ENCODE measurements at regions not wholly inside any gene's neighbourhood (a gene's known extent, or its start where the extent isn't known, plus 50 kb on each side); places are given as distances from the start of the nearest gene placed in this dataset.
A peak's percentile ranks its signal among the peaks of the same experiment; 100 is the strongest.

DNA sequence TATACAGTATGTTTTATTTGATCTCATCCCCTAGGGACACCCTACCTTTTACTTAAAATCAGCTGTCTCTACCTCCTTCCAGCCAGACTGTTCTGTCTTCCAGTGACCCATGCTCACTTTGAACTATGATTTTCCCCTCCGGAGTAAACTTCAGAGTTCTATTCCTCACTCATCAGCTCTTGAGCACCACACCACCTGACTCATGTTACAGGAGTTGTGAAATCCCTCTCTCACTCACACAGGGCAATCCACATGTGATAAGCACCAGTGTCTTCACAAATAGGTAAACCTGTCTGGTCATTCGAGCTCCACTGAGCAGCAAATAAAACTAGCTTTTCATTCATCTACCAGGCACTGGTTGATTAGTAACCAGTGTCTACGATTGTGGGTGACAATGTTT, 177.3 kb upstream of the BMP4 start:
- H2BK5ac ChIP-seq (ENCODE audit: low read length), result no peak overlapping the region
- no peak overlapping the region for H3K4me3 ChIP-seq (ENCODE audit: low read length)
- H3K27ac ChIP-seq (ENCODE audit: low read depth, low read length), result no peak overlapping the region
- no peak overlapping the region for H3K9ac ChIP-seq (ENCODE audit: low read length)
- WGBS (ENCODE audit: extremely low coverage, insufficient coverage, low lambda C conversion rate), result no CpG with 5 or more reads among the region's 3 CpGs
- H3K23ac ChIP-seq (ENCODE audit: low read length), result no peak overlapping the region
- H3K4ac ChIP-seq (ENCODE audit: low read depth, low read length), result no peak overlapping the region
- H3K79me2 ChIP-seq (ENCODE audit: control insufficient read depth, insufficient read depth, low read length), result no peaks in the 10 kb centered on the region
- no peak overlapping the region for H3K56ac ChIP-seq (ENCODE audit: low read length)
- no peaks in the 10 kb centered on the region for H3K36me3 ChIP-seq (ENCODE audit: control insufficient read depth, insufficient read depth, low read length)
- H3K79me1 ChIP-seq (ENCODE audit: low read length), result no peaks in the 10 kb centered on the region
- no peak overlapping the region for H3K18ac ChIP-seq (ENCODE audit: low read length)
- H4K5ac ChIP-seq (ENCODE audit: low read length), result no peak overlapping the region
- H2BK120ac ChIP-seq (ENCODE audit: low read depth, low read length), result no peak overlapping the region
- H3K4me1 ChIP-seq (ENCODE audit: control insufficient read depth, low read depth, low read length), result peaks cover 2% of the 10 kb centered on the region
- H2AK5ac ChIP-seq (ENCODE audit: low read length), result no peak overlapping the region
- peak; percentile 83 for DNase-seq
- no peaks in the 10 kb centered on the region for H3K27me3 ChIP-seq (ENCODE audit: insufficient read depth, low read length, poor library complexity)
- H3K4me2 ChIP-seq (ENCODE audit: low read length), result no peak overlapping the region
- H2BK15ac ChIP-seq (replicated peaks; ENCODE audit: low read depth), result no peak overlapping the region
- H4K8ac ChIP-seq (ENCODE audit: low read depth, low read length), result no peak overlapping the region

DNA sequence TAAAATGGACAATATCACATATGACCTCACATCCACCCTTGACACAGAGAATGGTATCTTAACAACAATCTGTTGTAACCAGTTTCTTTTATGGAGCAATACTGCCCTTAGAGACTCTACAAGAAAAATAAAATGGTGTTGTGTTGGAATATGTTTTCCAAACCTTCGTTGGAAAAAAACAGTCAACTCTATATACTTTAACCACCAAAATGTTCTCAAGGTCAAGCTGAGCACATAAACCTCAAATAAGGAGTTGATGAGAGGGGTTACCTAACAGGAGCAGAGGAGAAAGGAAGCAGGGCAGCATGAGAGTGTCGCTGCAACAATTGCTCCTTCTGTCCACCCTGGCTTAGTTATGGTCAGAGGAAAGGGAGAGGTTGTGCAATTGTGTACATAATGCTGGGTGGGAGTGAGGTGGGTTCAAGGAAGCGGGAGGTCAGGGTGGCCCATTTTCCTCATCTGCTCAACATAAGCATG, 179.2 kb upstream of the BMP4 start:
- no peak overlapping the region for H2BK5ac ChIP-seq (ENCODE audit: low read length)
- H3K27ac ChIP-seq (ENCODE audit: low read depth, low read length), result no peak overlapping the region
- no peak overlapping the region for H3K4ac ChIP-seq (ENCODE audit: low read depth, low read length)
- no peak overlapping the region for H3K4me2 ChIP-seq (ENCODE audit: low read length)
- no peak overlapping the region for H3K4me3 ChIP-seq (ENCODE audit: low read length)
- H4K8ac ChIP-seq (ENCODE audit: low read depth, low read length), result no peak overlapping the region
- no peak overlapping the region for H3K56ac ChIP-seq (ENCODE audit: low read length)
- DNase-seq, result no peak
- no peaks in the 10 kb centered on the region for H3K36me3 ChIP-seq (ENCODE audit: control insufficient read depth, insufficient read depth, low read length)
- no peak overlapping the region for H2AK5ac ChIP-seq (ENCODE audit: low read length)
- WGBS (ENCODE audit: extremely low coverage, insufficient coverage, low lambda C conversion rate), result no CpG with 5 or more reads among the region's 3 CpGs
- H3K79me1 ChIP-seq (ENCODE audit: low read length), result no peaks in the 10 kb centered on the region
- H3K9ac ChIP-seq (ENCODE audit: low read length), result no peak overlapping the region
- H3K79me2 ChIP-seq (ENCODE audit: control insufficient read depth, insufficient read depth, low read length), result no peaks in the 10 kb centered on the region
- H2BK120ac ChIP-seq (ENCODE audit: low read depth, low read length), result no peak overlapping the region
- H3K4me1 ChIP-seq (ENCODE audit: control insufficient read depth, low read depth, low read length), result peaks cover 2% of the 10 kb centered on the region
- no peak overlapping the region for H2BK15ac ChIP-seq (replicated peaks; ENCODE audit: low read depth)
- no peaks in the 10 kb centered on the region for H3K27me3 ChIP-seq (ENCODE audit: insufficient read depth, low read length, poor library complexity)
- no peak overlapping the region for H3K23ac ChIP-seq (ENCODE audit: low read length)
- no peak overlapping the region for H3K18ac ChIP-seq (ENCODE audit: low read length)
- H4K5ac ChIP-seq (ENCODE audit: low read length), result no peak overlapping the region

DNA sequence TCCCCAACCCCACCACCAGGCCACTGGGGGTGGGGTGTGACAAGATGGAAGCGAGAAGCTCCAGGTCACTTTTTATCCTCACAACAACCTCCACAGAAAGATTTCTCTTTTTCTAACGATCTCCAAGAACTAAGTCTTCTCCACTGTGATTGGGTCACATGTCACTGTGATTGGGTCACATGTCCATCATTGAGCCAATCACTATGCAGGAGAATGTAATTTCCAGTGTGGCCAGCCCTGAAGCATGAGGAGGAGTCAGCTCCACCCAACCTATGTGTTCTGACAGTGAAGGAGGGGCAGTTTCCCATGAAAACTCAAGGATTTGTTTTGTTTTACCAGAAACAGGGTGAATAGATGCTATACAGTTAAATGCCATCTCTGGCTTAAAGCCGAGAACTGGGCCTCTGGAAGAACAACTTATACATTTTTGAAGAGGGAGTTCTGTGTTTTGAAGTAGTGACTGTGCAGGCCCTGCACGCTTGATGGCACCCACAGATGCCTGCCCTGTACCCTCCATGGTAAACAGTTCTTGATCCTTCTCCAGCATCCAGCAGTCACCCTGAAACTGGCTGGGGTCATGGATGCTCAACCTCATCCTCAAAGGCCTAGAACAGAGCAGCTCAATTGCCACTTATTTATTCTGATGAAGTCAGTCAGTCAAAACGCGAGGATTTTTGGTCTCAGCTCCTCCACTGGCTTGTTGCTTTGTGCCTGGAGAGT, 180.4 kb upstream of the BMP4 start:
- Histone ChIP-seq H3K4me3 (ENCODE audit: low read length) (no peak overlapping the region), H2BK120ac (ENCODE audit: low read depth, low read length) (no peak overlapping the region), H3K4me1 (ENCODE audit: control insufficient read depth, low read depth, low read length) (peaks cover 2% of the 10 kb centered on the region), H3K4me2 (ENCODE audit: low read length) (no peak overlapping the region), H3K27me3 (ENCODE audit: insufficient read depth, low read length, poor library complexity) (no peaks in the 10 kb centered on the region), H3K18ac (ENCODE audit: low read length) (no peak overlapping the region), H3K9ac (ENCODE audit: low read length) (no peak overlapping the region), H3K23ac (ENCODE audit: low read length) (no peak overlapping the region), H3K56ac (ENCODE audit: low read length) (no peak overlapping the region), H4K8ac (ENCODE audit: low read depth, low read length) (no peak overlapping the region), H3K79me1 (ENCODE audit: low read length) (no peaks in the 10 kb centered on the region), H3K36me3 (ENCODE audit: control insufficient read depth, insufficient read depth, low read length) (no peaks in the 10 kb centered on the region), H3K27ac (ENCODE audit: low read depth, low read length) (no peak overlapping the region), H4K5ac (ENCODE audit: low read length) (no peak overlapping the region), H2AK5ac (ENCODE audit: low read length) (no peak overlapping the region), H2BK5ac (ENCODE audit: low read length) (no peak overlapping the region), H2BK15ac (replicated peaks; ENCODE audit: low read depth) (no peak overlapping the region), H3K4ac (ENCODE audit: low read depth, low read length) (no peak overlapping the region), H3K79me2 (ENCODE audit: control insufficient read depth, insufficient read depth, low read length) (no peaks in the 10 kb centered on the region)
- no CpG with 5 or more reads among the region's 6 CpGs for WGBS (ENCODE audit: extremely low coverage, insufficient coverage, low lambda C conversion rate)
- DNase-seq, result no peak

DNA sequence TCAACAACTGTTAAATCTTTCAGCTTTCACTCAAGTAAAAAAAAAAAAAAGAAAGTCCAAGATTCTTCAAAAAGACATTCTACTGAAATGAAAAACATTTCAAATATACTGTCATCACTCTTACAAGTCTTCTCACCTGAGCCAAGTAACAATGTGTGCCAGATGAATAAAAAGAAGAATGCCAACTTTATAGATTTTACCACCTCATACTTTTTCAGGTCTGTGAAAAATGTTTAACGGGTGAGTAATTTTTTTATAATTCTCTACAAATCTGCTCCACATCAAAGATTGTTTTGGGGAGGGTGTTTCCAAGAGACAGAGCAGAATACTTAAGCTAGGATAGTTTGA, 181.0 kb upstream of the BMP4 start:
- no peak for DNase-seq
- Histone ChIP-seq H3K27me3 (ENCODE audit: insufficient read depth, low read length, poor library complexity) (no peaks in the 10 kb centered on the region), H3K79me1 (ENCODE audit: low read length) (no peaks in the 10 kb centered on the region), H3K4me1 (ENCODE audit: control insufficient read depth, low read depth, low read length) (peaks cover 2% of the 10 kb centered on the region), H3K4me3 (ENCODE audit: low read length) (no peak overlapping the region), H3K18ac (ENCODE audit: low read length) (no peak overlapping the region), H3K56ac (ENCODE audit: low read length) (no peak overlapping the region), H2AK5ac (ENCODE audit: low read length) (no peak overlapping the region), H3K9ac (ENCODE audit: low read length) (no peak overlapping the region), H3K4me2 (ENCODE audit: low read length) (no peak overlapping the region), H3K4ac (ENCODE audit: low read depth, low read length) (no peak overlapping the region), H3K79me2 (ENCODE audit: control insufficient read depth, insufficient read depth, low read length) (no peaks in the 10 kb centered on the region), H2BK120ac (ENCODE audit: low read depth, low read length) (no peak overlapping the region), H3K27ac (ENCODE audit: low read depth, low read length) (no peak overlapping the region), H2BK5ac (ENCODE audit: low read length) (no peak overlapping the region), H3K23ac (ENCODE audit: low read length) (no peak overlapping the region), H4K5ac (ENCODE audit: low read length) (no peak overlapping the region), H3K36me3 (ENCODE audit: control insufficient read depth, insufficient read depth, low read length) (no peaks in the 10 kb centered on the region), H2BK15ac (replicated peaks; ENCODE audit: low read depth) (no peak overlapping the region), H4K8ac (ENCODE audit: low read depth, low read length) (no peak overlapping the region)
- no CpG with 5 or more reads among the region's 1 CpG for WGBS (ENCODE audit: extremely low coverage, insufficient coverage, low lambda C conversion rate)

DNA sequence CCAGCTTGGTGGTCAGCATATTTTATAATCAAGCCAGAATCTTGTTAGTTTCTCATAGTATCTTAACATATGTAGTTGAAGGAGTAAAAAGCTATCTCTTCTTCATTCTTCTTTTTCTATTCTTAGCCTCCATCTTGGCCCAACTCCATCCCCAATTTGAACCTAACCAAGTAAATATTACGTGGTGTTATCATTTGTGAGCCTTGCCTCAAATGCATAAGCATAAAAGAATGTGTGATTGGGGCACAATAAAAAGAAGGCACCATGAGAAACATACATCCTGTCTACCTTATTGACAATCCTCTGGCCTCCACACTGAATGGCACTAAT, 181.4 kb upstream of the BMP4 start:
- H2BK5ac ChIP-seq (ENCODE audit: low read length), result no peak overlapping the region
- no peak overlapping the region for H4K8ac ChIP-seq (ENCODE audit: low read depth, low read length)
- no peaks in the 10 kb centered on the region for H3K27me3 ChIP-seq (ENCODE audit: insufficient read depth, low read length, poor library complexity)
- no peaks in the 10 kb centered on the region for H3K36me3 ChIP-seq (ENCODE audit: control insufficient read depth, insufficient read depth, low read length)
- H2BK120ac ChIP-seq (ENCODE audit: low read depth, low read length), result no peak overlapping the region
- no peak overlapping the region for H3K4ac ChIP-seq (ENCODE audit: low read depth, low read length)
- H3K23ac ChIP-seq (ENCODE audit: low read length), result no peak overlapping the region
- H3K4me3 ChIP-seq (ENCODE audit: low read length), result no peak overlapping the region
- H3K79me2 ChIP-seq (ENCODE audit: control insufficient read depth, insufficient read depth, low read length), result no peaks in the 10 kb centered on the region
- no peak overlapping the region for H3K56ac ChIP-seq (ENCODE audit: low read length)
- H3K4me2 ChIP-seq (ENCODE audit: low read length), result no peak overlapping the region
- DNase-seq, result no peak
- no peak overlapping the region for H3K18ac ChIP-seq (ENCODE audit: low read length)
- no peak overlapping the region for H2AK5ac ChIP-seq (ENCODE audit: low read length)
- peaks cover 2% of the 10 kb centered on the region for H3K4me1 ChIP-seq (ENCODE audit: control insufficient read depth, low read depth, low read length)
- no peak overlapping the region for H2BK15ac ChIP-seq (replicated peaks; ENCODE audit: low read depth)
- H4K5ac ChIP-seq (ENCODE audit: low read length), result no peak overlapping the region
- H3K79me1 ChIP-seq (ENCODE audit: low read length), result no peaks in the 10 kb centered on the region
- WGBS (ENCODE audit: extremely low coverage, insufficient coverage, low lambda C conversion rate), result no CpG with 5 or more reads among the region's 1 CpG
- no peak overlapping the region for H3K27ac ChIP-seq (ENCODE audit: low read depth, low read length)
- H3K9ac ChIP-seq (ENCODE audit: low read length), result no peak overlapping the region

DNA sequence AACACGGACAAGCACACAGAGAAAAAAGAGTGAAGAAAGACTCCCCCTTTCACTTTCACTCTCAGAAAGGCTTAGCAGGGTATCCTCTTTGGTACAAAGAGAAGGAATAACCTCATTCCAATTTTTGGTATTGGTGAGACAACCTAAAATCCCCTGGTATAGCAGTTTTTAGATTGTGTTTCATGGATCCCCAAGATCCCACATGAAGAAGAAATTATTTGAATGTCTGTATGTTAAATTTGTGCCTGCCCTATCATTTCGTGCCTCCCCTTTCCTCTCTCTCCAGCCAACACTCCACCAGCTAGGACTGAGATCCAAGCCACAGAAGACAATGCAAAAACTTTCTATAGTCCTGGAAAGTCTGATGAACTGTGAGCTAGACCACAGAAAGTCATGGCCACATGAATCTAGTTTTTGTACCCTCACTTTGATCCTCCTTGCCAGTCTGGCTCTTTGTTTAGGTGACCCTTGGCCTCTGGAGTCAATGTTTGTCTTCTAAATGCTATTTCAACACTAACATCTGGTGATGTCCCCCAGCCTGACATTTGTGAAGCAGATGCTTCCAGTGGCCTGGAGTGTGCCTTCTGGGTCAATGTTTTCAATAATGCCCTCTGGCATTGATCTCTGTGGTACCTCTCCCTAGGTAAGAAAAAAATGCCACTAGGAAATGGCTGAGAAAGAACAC, 181.9 kb upstream of the BMP4 start:
- no peak overlapping the region for H3K4me2 ChIP-seq (ENCODE audit: low read length)
- H3K79me1 ChIP-seq (ENCODE audit: low read length), result no peaks in the 10 kb centered on the region
- no peak overlapping the region for H2BK120ac ChIP-seq (ENCODE audit: low read depth, low read length)
- H3K36me3 ChIP-seq (ENCODE audit: control insufficient read depth, insufficient read depth, low read length), result no peaks in the 10 kb centered on the region
- no peaks in the 10 kb centered on the region for H3K27me3 ChIP-seq (ENCODE audit: insufficient read depth, low read length, poor library complexity)
- no peak overlapping the region for H3K56ac ChIP-seq (ENCODE audit: low read length)
- H3K18ac ChIP-seq (ENCODE audit: low read length), result no peak overlapping the region
- no peak overlapping the region for H2AK5ac ChIP-seq (ENCODE audit: low read length)
- H3K4me1 ChIP-seq (ENCODE audit: control insufficient read depth, low read depth, low read length), result peaks cover 2% of the 10 kb centered on the region
- no peak overlapping the region for H3K4me3 ChIP-seq (ENCODE audit: low read length)
- H3K27ac ChIP-seq (ENCODE audit: low read depth, low read length), result no peak overlapping the region
- WGBS (ENCODE audit: extremely low coverage, insufficient coverage, low lambda C conversion rate), result no CpG with 5 or more reads among the region's 2 CpGs
- H4K8ac ChIP-seq (ENCODE audit: low read depth, low read length), result no peak overlapping the region
- no peak overlapping the region for H3K23ac ChIP-seq (ENCODE audit: low read length)
- no peak overlapping the region for H3K9ac ChIP-seq (ENCODE audit: low read length)
- no peak overlapping the region for H3K4ac ChIP-seq (ENCODE audit: low read depth, low read length)
- DNase-seq, result no peak
- H2BK5ac ChIP-seq (ENCODE audit: low read length), result no peak overlapping the region
- H3K79me2 ChIP-seq (ENCODE audit: control insufficient read depth, insufficient read depth, low read length), result no peaks in the 10 kb centered on the region
- H2BK15ac ChIP-seq (replicated peaks; ENCODE audit: low read depth), result no peak overlapping the region
- no peak overlapping the region for H4K5ac ChIP-seq (ENCODE audit: low read length)
